ENCODE measurements at regions not wholly inside any gene's neighbourhood (a gene's known extent, or its start where the extent isn't known, plus 50 kb on each side); places are given as distances from the start of the nearest gene placed in this dataset.

- Histone ChIP-seq H3K4me3 (no peak overlapping the region), H3K27ac (no peak overlapping the region), H3K4me1 (peaks cover 5% of the 10 kb centered on the region; the same call in 1 of the 3 replicates), H3K4me2 (no peak overlapping the region), H3K9me3 (no peaks in the 10 kb centered on the region)
- ChIA-PET POLR2A (no interaction called here), CTCF (interaction anchor here (1.5 kb wide), 1 partner anchor 22 kb away, joined by 3 read pairs; no protein-coding TSS in a partner anchor)
- ATAC-seq (no peak), DNase-seq (ENCODE audit: low read depth in 1 of 2, low spot score in 1 of 2) (no peak), FAIRE-seq (no peak)
- TF ChIP-seq HOXB13 (CRISPR knock-in tag; IDR thresholded peaks at IDR 0.05; ENCODE audit: low read depth), result no peak
- no peak for TF ChIP-seq SMC3 (IDR thresholded peaks at IDR 0.05)
- TF ChIP-seq HEYL (CRISPR knock-in tag; IDR thresholded peaks at IDR 0.05), result no peak
- TF ChIP-seq ATOH8 (CRISPR knock-in tag; IDR thresholded peaks at IDR 0.05; ENCODE audit: low read depth), result no peak
- TF ChIP-seq ELK1 (IDR thresholded peaks at IDR 0.05; ENCODE audit: low read depth, low read length), result no peak
- no peak for TF ChIP-seq EHMT2 (IDR thresholded peaks at IDR 0.05; ENCODE audit: low read depth)
- TF ChIP-seq CBX2 (IDR thresholded peaks at IDR 0.05; ENCODE audit: borderline replicate concordance, low read depth), result no peak
- no peak for TF ChIP-seq TP53 (CRISPR knock-in tag; IDR thresholded peaks at IDR 0.05)
- TF ChIP-seq PBX3 (IDR thresholded peaks at IDR 0.05), result no peak
- no peak for TF ChIP-seq HDAC2 (IDR thresholded peaks at IDR 0.05)
- no peak for TF ChIP-seq CHD4 (IDR thresholded peaks at IDR 0.05; ENCODE audit: borderline replicate concordance)
- TF ChIP-seq SREBF2 (IDR thresholded peaks at IDR 0.05), result no peak
- no peak for TF ChIP-seq RAD21 (conservative IDR thresholded peaks at IDR 0.05 in 1 of 2, IDR thresholded peaks at IDR 0.05 in 1 of 2)
- TF ChIP-seq FOSB (CRISPR knock-in tag; IDR thresholded peaks at IDR 0.05), result no peak
- no peak for TF ChIP-seq CEBPB (IDR thresholded peaks at IDR 0.05)
- no peak for TF ChIP-seq ZNF302 (CRISPR knock-in tag; IDR thresholded peaks at IDR 0.05)
- no peak for TF ChIP-seq JUN (IDR thresholded peaks at IDR 0.05)
- TF ChIP-seq RNF2 (IDR thresholded peaks at IDR 0.05; ENCODE audit: borderline replicate concordance, low read depth), result no peak
- TF ChIP-seq RARB (CRISPR knock-in tag; IDR thresholded peaks at IDR 0.05), result no peak
- TF ChIP-seq JUNB (IDR thresholded peaks at IDR 0.05), result no peak
- 31% methylated on average over 3 of the region's 3 CpGs for WGBS (ENCODE audit: missing lambda C conversion rate)
These were observed 279.6 kb upstream of the GADL1 start for GRCh38 chr3:31174079-31174478.

GRCh38 chr3:31176045-31176444 lies 281.6 kb upstream of the GADL1 start:
- FAIRE-seq (no peak), ATAC-seq (no peak)
- CTCF ChIA-PET, result no interaction called here
- no peak for TF ChIP-seq MAZ (IDR thresholded peaks at IDR 0.05; ENCODE audit: borderline replicate concordance, low read depth, low read length)
- TF ChIP-seq MAX (IDR thresholded peaks at IDR 0.05), result no peak
- no peak for TF ChIP-seq HDAC2 (IDR thresholded peaks at IDR 0.05)
- no peak for TF ChIP-seq ZSCAN20 (CRISPR knock-in tag; IDR thresholded peaks at IDR 0.05)
- TF ChIP-seq REST (IDR thresholded peaks at IDR 0.05), result no peak
- TF ChIP-seq HOXA7 (CRISPR knock-in tag; IDR thresholded peaks at IDR 0.05), result no peak
- TF ChIP-seq ELK1 (IDR thresholded peaks at IDR 0.05; ENCODE audit: low read depth, low read length), result no peak
- TF ChIP-seq RFX5 (IDR thresholded peaks at IDR 0.05), result no peak
- no peak for TF ChIP-seq E2F6 (IDR thresholded peaks at IDR 0.05; ENCODE audit: borderline replicate concordance, low read depth)
- no peak for TF ChIP-seq HES2 (IDR thresholded peaks at IDR 0.05)
- no peak for TF ChIP-seq RCOR1 (IDR thresholded peaks at IDR 0.05; ENCODE audit: low read depth, low read length)
- TF ChIP-seq FOSL2 (IDR thresholded peaks at IDR 0.05), result no peak
- no peak for TF ChIP-seq FOSL2 (CRISPR knock-in tag; IDR thresholded peaks at IDR 0.05)
- no peak for TF ChIP-seq RAD21 (conservative IDR thresholded peaks at IDR 0.05 in 1 of 2, IDR thresholded peaks at IDR 0.05 in 1 of 2)

More at GRCh38 chr3:31176045-31176444, 281.6 kb upstream of the GADL1 start:
- POLR2A ChIA-PET, result no interaction called here
- DNase-seq (ENCODE audit: low read depth in 1 of 2, low spot score in 1 of 2), result no peak
- H3K4me2 ChIP-seq, result no peak overlapping the region
- H3K27ac ChIP-seq, result no peak overlapping the region
- H3K9me3 ChIP-seq, result no peaks in the 10 kb centered on the region
- 59% methylated on average over 3 of the region's 3 CpGs for WGBS (ENCODE audit: missing lambda C conversion rate)
- H3K4me3 ChIP-seq, result no peak overlapping the region
- peaks cover 2% of the 10 kb centered on the region; the same call in 1 of the 3 replicates for H3K4me1 ChIP-seq

All from A549 (cell line).